GM19351 (cell line): ENCODE measurements at regions not wholly inside any gene's neighbourhood (a gene's known extent, or its start where the extent isn't known, plus 50 kb on each side); places are given as distances from the start of the nearest gene placed in this dataset.

Experiments
- ATAC-seq: cut with Tn5 transposase; IDR thresholded peaks from one replicate; pipeline ENCODE4 v1.9.1; 2021; ENCODE audit warnings: mild to moderate bottlenecking, moderate library complexity; ENCODE audit not compliant: unreplicated experiment

GRCh38 chr2:133666621-133667020 lies 98.4 kb upstream of the NCKAP5 start:
- no peak for ATAC-seq

DNA sequence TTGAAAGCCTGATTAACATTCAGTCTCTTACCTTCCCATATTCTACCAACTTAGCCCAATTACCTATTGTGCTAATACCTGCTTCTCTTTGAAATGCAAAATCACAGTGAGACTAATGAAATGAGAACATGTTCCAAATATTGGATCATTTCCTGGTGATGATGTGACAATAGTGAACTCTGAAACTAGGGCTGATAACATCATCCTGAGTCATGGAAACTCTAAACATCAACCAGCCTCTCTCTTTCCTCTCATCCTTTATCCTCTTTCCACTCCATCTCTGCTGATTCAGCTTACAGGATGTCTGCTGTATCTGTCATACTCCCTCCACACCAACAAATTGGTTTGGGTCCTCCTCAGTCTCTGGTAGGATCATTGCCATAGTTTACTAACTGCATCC lies 98.8 kb upstream of the NCKAP5 start:
- no peak for ATAC-seq

DNA sequence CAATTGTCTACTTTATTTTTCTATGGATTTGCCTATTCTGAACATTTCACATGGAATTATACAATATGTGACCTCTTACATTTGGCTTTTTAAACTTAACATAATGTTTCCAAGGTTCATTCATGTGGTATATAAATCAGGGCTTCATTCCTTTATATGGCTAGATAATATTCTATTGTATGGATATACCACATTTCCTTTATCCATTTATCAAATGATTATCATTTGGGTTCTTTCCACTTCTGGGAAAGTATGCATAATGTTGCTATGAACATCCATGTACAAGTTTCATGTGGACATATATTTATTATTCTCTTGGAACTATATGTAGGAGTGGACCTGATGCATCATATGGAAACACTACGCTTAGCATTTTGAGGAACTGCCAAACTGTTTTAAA lies 99.7 kb upstream of the NCKAP5 start:
- no peak for ATAC-seq

GRCh38 chr2:133668547-133668946 lies 100.3 kb upstream of the NCKAP5 start:
- no peak for ATAC-seq

- no peak for ATAC-seq
Measured at GRCh38 chr2:133673305-133673905, 105.1 kb upstream of the NCKAP5 start.

GRCh38 chr2:133674066-133674432 lies 105.8 kb upstream of the NCKAP5 start:
- no peak for ATAC-seq

- no peak for ATAC-seq
Measured at GRCh38 chr2:133674433-133675331, 106.4 kb upstream of the NCKAP5 start.

DNA sequence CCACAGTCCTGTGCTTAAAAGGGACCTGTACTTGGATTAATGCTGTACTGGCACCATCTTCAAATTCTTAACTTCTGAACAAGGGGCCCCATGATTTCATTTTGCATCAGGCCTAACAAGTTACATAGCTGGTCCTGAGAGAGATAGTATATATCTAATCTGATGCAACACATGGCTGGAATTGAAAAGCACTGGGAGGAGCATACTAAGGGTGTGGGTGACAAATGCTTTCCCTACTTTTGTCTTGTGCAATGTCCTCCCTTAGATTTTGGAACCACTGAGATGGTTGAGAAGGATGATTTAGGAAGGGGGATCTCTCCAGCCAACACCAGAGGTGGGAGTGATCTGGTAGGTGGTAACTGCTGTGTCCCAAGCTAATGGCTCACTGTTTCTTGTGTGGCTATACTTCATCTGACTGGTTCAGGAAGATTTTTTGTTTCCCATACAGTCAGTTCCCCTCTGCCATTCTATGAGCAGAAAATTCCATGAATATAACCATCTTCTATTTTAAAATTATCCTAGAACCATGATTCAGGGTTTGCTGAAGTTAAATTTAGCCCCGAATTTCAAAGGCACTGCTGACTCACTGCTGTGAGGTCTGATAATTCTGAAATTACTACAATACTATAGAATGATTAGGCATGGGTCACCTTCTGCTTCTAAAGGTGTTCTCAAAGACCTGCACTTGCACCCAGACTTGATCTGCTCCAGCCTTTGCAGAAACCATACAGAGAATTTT lies 108.3 kb upstream of the NCKAP5 start:
- ATAC-seq: no peak

GRCh38 chr2:133680343-133681049 lies 112.2 kb upstream of the NCKAP5 start:
- ATAC-seq: no peak

GRCh38 chr2:133682347-133682746 lies 114.1 kb upstream of the NCKAP5 start:
- ATAC-seq: no peak

DNA sequence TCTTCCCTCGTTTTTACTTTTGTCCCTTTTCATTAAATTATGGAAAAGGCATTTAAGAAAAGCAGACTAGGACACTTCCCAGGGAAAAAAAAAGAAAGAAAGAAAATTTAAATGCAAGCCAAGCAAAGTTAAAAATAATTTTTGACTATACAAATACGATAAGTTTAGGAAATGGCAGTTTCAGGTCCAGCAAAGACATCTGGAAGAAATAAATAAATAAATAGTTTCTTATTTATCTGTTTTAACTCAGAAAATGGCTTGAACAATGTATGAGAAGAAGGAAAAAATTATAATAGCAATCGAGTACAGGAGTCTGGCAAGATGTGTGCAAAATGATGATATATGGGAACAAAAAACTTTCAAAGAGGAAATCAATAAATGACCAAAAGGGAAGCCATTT lies 114.6 kb upstream of the NCKAP5 start:
- no peak for ATAC-seq

GRCh38 chr2:133685636-133686215 lies 117.5 kb upstream of the NCKAP5 start:
- ATAC-seq: no peak

- ATAC-seq: no peak
Measured at GRCh38 chr2:133690780-133691179, 122.5 kb upstream of the NCKAP5 start.

DNA sequence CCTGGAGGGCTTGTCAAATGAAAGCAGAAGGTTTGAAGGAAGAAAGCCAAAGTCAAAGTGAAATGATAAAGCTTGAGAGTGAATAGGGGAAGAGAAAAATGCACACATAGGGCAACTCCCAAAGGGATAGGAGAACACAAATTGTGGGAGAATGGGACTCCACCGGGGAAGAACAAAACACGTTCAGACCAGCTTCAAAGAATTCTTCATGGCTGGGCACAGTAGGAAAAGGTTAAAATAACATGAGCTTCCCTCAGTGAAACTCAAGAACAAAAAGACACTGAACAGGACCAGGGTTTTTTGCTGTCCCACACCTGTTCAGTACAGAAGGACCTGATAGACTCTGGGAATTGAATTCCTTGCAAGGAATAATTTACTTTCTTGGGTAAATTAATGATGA lies 123.1 kb upstream of the NCKAP5 start:
- ATAC-seq: no peak

DNA sequence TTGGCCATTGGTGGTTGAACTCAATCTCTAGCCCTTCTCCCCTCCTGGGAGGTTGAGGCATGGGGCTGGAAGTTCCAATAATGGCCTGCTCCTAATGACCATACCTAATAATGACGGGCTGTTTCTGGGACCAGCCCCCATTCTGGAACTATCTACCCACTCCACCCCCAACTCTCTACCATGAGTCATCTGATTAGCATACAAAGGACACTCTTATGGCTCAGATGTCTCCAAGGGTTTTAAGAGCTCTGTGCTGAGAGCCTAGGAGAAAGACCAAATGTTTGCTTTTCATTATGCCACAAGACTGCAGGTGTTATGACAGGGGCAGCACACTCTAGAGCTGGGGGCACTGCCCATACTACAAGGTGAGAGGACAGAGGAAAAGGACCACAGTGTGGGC lies 137.0 kb upstream of the NCKAP5 start:
- no peak for ATAC-seq

GRCh38 chr2:133710613-133711012 lies 142.3 kb upstream of the NCKAP5 start:
- no peak for ATAC-seq

GRCh38 chr2:133711201-133711600 lies 142.9 kb upstream of the NCKAP5 start:
- ATAC-seq: no peak

GRCh38 chr2:133711806-133712205 lies 143.5 kb upstream of the NCKAP5 start:
- ATAC-seq: no peak

DNA sequence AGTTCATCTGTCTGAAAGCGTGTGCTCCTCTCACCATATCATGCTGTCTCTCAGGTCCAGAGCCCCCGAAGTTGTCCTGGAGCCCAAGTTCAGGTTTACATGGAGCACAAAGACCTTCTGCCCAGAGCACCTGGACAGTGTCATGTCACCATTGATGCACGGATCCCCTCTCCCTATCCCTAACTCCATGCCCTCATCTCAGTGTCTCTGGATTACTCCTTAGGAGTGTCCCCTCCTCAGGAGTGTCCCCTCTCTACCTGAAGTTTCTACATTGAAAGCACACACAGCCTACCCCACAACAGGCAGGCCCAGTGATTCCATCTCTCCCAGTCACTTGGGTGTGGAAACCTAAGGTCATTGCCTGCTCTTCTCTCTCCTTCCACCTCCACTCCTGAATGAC lies 144.1 kb upstream of the NCKAP5 start:
- ATAC-seq: no peak

GRCh38 chr2:133713049-133713580 lies 144.9 kb upstream of the NCKAP5 start:
- no peak for ATAC-seq

GRCh38 chr2:133716166-133716565 lies 147.9 kb upstream of the NCKAP5 start:
- no peak for ATAC-seq
